ENCODE measurements at regions not wholly inside any gene's neighbourhood (a gene's known extent, or its start where the extent isn't known, plus 50 kb on each side); places are given as distances from the start of the nearest gene placed in this dataset.
A peak's percentile ranks its signal among the peaks of the same experiment; 100 is the strongest.

DNA sequence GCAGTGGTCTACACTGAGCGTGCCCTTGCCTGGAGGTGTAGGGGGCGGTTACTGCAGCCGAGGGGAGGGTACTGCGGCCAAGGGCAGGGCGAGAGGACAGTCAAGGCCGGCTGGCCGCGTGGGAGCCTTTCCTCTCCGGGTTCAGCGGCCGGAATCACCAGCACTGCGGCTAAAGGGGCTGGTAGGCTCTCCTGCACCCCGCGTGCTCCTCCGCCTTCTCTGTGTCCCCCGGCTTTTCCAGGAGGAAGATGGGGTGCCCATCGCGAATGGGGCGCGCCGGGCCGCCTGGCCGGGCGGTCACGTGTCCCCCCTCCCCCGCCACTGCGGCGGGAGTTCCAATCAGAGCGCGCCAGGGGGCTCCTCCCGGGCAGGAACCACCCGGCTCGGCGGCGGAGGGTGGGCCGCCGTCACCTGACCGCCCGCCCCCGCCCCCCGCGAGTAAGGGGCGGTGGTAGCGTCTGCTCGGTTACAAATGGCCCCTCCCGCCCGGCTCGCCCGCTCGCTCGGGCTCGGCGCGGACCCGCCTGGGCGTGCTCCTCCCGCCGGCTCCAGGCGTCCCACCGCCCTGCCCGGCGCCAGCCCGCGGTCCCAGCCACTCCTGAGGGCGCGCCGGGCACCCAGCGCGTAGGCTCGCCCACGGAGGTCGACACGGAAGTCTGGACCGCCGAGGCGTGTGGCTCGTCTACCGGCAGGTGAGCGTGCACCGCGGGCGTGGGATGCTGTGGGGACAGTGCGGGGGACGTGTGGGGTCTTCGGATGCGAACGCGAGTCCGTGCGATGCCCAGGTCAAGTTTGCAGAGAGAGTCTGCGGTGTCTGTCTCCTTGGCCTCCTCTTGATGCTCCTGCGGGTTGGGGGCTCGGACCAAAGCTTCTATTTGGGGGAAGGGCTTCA, 242.6 kb upstream of the TOPAZ1 start (continued):
- TF ChIP-seq SUPT20H (IDR thresholded peaks at IDR 0.05; ENCODE audit: borderline replicate concordance, control insufficient read depth, low read depth, low read length) (no peak), POLR2AphosphoS2 (IDR thresholded peaks at IDR 0.05; ENCODE audit: low read depth, low read length) (no peak), ZNF384 (IDR thresholded peaks at IDR 0.05; ENCODE audit: borderline replicate concordance, low read depth, low read length) (no peak), HDAC6 (IDR thresholded peaks at IDR 0.05; ENCODE audit: unreplicated experiment) (no peak), NRF1 (conservative IDR thresholded peaks at IDR 0.05; ENCODE audit: low read depth, low read length) (no peak), BACH1 (IDR thresholded peaks at IDR 0.05; ENCODE audit: borderline replicate concordance) (peak; percentile 41; the same call in 1 of the 2 replicates), ZNF274 (IDR thresholded peaks at IDR 0.05; ENCODE audit: insufficient read depth, insufficient read length) (no peak), SP1 (IDR thresholded peaks at IDR 0.05; ENCODE audit: low read depth, low read length) (peak; percentile 42), TAF1 (IDR thresholded peaks at IDR 0.05; ENCODE audit: borderline replicate concordance, low read depth, low read length) (no peak), ASH2L (IDR thresholded peaks at IDR 0.05; ENCODE audit: borderline replicate concordance, low read depth) (no peak), ELK1 (IDR thresholded peaks at IDR 0.05; ENCODE audit: low read depth, low read length) (no peak), ZBED1 (IDR thresholded peaks at IDR 0.05; ENCODE audit: borderline replicate concordance) (no peak), WRNIP1 (IDR thresholded peaks at IDR 0.05; ENCODE audit: borderline replicate concordance, low read depth, low read length) (no peak), CBX5 (IDR thresholded peaks at IDR 0.05; ENCODE audit: low read depth) (no peak), ESRRA (IDR thresholded peaks at IDR 0.05; ENCODE audit: low read length) (no peak), KLF5 (IDR thresholded peaks at IDR 0.05; ENCODE audit: partially characterized antibody) (peak; percentile 96), RAD21 (IDR thresholded peaks at IDR 0.05; ENCODE audit: insufficient read depth, low read depth, low read length) (no peak), ZBTB11 (CRISPR knock-in tag; IDR thresholded peaks at IDR 0.05) (no peak), PAX8 (IDR thresholded peaks at IDR 0.05) (no peak), CREB1 (IDR thresholded peaks at IDR 0.05; ENCODE audit: low read depth) (0 out of 2 replicates have a peak, but pooled peaks have one; percentile 11), LARP7 (IDR thresholded peaks at IDR 0.05) (peak; percentile 32; the same call in 1 of the 2 replicates), EZH2 (IDR thresholded peaks at IDR 0.05; ENCODE audit: borderline replicate concordance, control insufficient read depth, low read depth, low read length) (no peak)
- TF ChIP-seq, protein P1, sequence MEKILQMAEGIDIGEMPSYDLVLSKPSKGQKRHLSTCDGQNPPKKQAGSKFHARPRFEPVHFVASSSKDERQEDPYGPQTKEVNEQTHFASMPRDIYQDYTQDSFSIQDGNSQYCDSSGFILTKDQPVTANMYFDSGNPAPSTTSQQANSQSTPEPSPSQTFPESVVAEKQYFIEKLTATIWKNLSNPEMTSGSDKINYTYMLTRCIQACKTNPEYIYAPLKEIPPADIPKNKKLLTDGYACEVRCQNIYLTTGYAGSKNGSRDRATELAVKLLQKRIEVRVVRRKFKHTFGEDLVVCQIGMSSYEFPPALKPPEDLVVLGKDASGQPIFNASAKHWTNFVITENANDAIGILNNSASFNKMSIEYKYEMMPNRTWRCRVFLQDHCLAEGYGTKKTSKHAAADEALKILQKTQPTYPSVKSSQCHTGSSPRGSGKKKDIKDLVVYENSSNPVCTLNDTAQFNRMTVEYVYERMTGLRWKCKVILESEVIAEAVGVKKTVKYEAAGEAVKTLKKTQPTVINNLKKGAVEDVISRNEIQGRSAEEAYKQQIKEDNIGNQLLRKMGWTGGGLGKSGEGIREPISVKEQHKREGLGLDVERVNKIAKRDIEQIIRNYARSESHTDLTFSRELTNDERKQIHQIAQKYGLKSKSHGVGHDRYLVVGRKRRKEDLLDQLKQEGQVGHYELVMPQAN (conservative IDR thresholded peaks at IDR 0.05), result peak; percentile 61
- TF ChIP-seq, protein P2, sequence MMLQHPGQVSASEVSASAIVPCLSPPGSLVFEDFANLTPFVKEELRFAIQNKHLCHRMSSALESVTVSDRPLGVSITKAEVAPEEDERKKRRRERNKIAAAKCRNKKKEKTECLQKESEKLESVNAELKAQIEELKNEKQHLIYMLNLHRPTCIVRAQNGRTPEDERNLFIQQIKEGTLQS (IDR thresholded peaks at IDR 0.05; ENCODE audit: borderline replicate concordance, extremely low read depth, low read depth, low read length), result peak; percentile 50; the same call in 1 of the 2 replicates
